ENCODE measurements at regions not wholly inside any gene's neighbourhood (a gene's known extent, or its start where the extent isn't known, plus 50 kb on each side); places are given as distances from the start of the nearest gene placed in this dataset.

DNA sequence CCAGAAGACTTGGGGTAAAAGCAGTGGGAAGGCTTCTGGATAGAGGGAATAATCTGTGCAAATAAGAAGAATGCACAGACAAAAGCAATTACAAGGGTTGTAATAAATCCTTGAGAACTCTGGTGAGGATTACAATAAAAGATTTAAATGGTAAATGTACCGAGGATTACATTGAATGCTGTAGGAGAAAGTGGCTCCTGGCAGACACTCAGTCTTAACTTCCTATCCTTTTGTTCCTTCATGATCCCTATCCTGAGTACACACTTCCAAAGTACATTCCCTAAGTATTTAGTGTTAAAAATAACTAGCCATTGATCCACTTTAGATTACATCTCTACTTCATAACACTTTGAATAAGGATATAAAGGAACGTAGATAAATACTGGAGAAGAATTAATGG, 205.4 kb downstream of the SPATA18 start:
- Mint-ChIP-seq H3K9me3 (ENCODE audit: unreplicated experiment) (peaks cover 4% of the 10 kb centered on the region), H3K4me3 (ENCODE audit: unreplicated experiment) (no peak overlapping the region), H3K36me3 (ENCODE audit: low read depth, unreplicated experiment) (no peaks in the 10 kb centered on the region), H3K4me1 (ENCODE audit: low read depth, unreplicated experiment) (no peaks in the 10 kb centered on the region), H3K27ac (ENCODE audit: unreplicated experiment) (no peak overlapping the region), H3K27me3 (ENCODE audit: low read depth, unreplicated experiment) (peaks cover 9% of the 10 kb centered on the region)
- no peaks in the 10 kb centered on the region for H3K79me2 ChIP-seq (ENCODE audit: insufficient read depth, low read length)
- H3K36me3 ChIP-seq (ENCODE audit: insufficient read depth, low read length): no peaks in the 10 kb centered on the region
- TF ChIP-seq, protein P1, sequence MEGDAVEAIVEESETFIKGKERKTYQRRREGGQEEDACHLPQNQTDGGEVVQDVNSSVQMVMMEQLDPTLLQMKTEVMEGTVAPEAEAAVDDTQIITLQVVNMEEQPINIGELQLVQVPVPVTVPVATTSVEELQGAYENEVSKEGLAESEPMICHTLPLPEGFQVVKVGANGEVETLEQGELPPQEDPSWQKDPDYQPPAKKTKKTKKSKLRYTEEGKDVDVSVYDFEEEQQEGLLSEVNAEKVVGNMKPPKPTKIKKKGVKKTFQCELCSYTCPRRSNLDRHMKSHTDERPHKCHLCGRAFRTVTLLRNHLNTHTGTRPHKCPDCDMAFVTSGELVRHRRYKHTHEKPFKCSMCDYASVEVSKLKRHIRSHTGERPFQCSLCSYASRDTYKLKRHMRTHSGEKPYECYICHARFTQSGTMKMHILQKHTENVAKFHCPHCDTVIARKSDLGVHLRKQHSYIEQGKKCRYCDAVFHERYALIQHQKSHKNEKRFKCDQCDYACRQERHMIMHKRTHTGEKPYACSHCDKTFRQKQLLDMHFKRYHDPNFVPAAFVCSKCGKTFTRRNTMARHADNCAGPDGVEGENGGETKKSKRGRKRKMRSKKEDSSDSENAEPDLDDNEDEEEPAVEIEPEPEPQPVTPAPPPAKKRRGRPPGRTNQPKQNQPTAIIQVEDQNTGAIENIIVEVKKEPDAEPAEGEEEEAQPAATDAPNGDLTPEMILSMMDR (IDR thresholded peaks at IDR 0.05; ENCODE audit: insufficient read depth, low read depth, low read length): no peak
- TF ChIP-seq EZH2 (IDR thresholded peaks at IDR 0.05; ENCODE audit: insufficient read depth, low read length): no peak
- no peak overlapping the region for H3K9ac ChIP-seq (ENCODE audit: low read length)
- no peaks in the 10 kb centered on the region for H3K27me3 ChIP-seq (ENCODE audit: insufficient read depth, low read length)
- no peaks in the 10 kb centered on the region for H3K4me1 ChIP-seq (ENCODE audit: insufficient read depth, low read length)
- H3K4me2 ChIP-seq (ENCODE audit: low read length): no peak overlapping the region
- no peak for DNase-seq (ENCODE audit: low read depth)
- H2AFZ ChIP-seq (ENCODE audit: low read depth, low read length): no peak overlapping the region
- no peaks in the 10 kb centered on the region for H4K20me1 ChIP-seq (ENCODE audit: insufficient read depth, low read length)
- H3K27ac ChIP-seq (ENCODE audit: low read depth, low read length): no peak overlapping the region
- no peak overlapping the region for H3K4me3 ChIP-seq (ENCODE audit: insufficient read depth, low read depth, low read length)
- FAIRE-seq: no peak
- peaks cover 3% of the 10 kb centered on the region for H3K9me3 ChIP-seq (ENCODE audit: insufficient read depth, low read depth, low read length)

DNA sequence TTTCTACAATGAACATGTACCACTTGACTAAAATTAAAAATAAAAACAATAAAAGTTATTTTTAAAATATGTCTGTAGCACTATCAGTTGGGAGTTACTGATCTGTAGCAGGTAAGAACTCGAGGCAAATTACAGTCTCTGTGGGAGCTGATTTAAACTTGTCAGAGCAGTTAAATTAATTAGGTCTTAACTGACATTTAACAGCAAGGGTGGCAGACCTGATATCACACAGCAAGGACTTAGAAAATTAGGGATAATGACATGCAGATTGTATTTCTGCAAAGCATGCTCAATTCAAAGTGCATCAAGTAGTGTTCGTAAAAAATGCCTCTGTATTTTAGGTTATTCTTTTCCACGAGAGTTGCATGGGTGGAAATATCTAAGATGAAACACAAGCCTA, 208.9 kb downstream of the SPATA18 start:
- no peak overlapping the region for H2AFZ ChIP-seq (ENCODE audit: low read depth, low read length)
- Mint-ChIP-seq H3K4me3 (ENCODE audit: unreplicated experiment) (no peak overlapping the region), H3K9me3 (ENCODE audit: unreplicated experiment) (no peaks in the 10 kb centered on the region), H3K36me3 (ENCODE audit: low read depth, unreplicated experiment) (no peaks in the 10 kb centered on the region), H3K27me3 (ENCODE audit: low read depth, unreplicated experiment) (peaks cover 4% of the 10 kb centered on the region), H3K27ac (ENCODE audit: unreplicated experiment) (no peak overlapping the region), H3K4me1 (ENCODE audit: low read depth, unreplicated experiment) (no peaks in the 10 kb centered on the region)
- FAIRE-seq (no peak), DNase-seq (ENCODE audit: low read depth) (no peak)
- TF ChIP-seq EZH2 (IDR thresholded peaks at IDR 0.05; ENCODE audit: insufficient read depth, low read length): no peak
- TF ChIP-seq, protein P1 (IDR thresholded peaks at IDR 0.05; ENCODE audit: insufficient read depth, low read depth, low read length): no peak
- no peak overlapping the region for H3K4me2 ChIP-seq (ENCODE audit: low read length)
- no peak overlapping the region for H3K9ac ChIP-seq (ENCODE audit: low read length)
- no peaks in the 10 kb centered on the region for H4K20me1 ChIP-seq (ENCODE audit: insufficient read depth, low read length)
- H3K4me3 ChIP-seq (ENCODE audit: insufficient read depth, low read depth, low read length): no peak overlapping the region
- H3K27me3 ChIP-seq (ENCODE audit: insufficient read depth, low read length): no peaks in the 10 kb centered on the region
- no peaks in the 10 kb centered on the region for H3K79me2 ChIP-seq (ENCODE audit: insufficient read depth, low read length)
- H3K36me3 ChIP-seq (ENCODE audit: insufficient read depth, low read length): no peaks in the 10 kb centered on the region
- H3K27ac ChIP-seq (ENCODE audit: low read depth, low read length): no peak overlapping the region
- H3K4me1 ChIP-seq (ENCODE audit: insufficient read depth, low read length): no peaks in the 10 kb centered on the region
- H3K9me3 ChIP-seq (ENCODE audit: insufficient read depth, low read depth, low read length): peaks cover 3% of the 10 kb centered on the region

DNA sequence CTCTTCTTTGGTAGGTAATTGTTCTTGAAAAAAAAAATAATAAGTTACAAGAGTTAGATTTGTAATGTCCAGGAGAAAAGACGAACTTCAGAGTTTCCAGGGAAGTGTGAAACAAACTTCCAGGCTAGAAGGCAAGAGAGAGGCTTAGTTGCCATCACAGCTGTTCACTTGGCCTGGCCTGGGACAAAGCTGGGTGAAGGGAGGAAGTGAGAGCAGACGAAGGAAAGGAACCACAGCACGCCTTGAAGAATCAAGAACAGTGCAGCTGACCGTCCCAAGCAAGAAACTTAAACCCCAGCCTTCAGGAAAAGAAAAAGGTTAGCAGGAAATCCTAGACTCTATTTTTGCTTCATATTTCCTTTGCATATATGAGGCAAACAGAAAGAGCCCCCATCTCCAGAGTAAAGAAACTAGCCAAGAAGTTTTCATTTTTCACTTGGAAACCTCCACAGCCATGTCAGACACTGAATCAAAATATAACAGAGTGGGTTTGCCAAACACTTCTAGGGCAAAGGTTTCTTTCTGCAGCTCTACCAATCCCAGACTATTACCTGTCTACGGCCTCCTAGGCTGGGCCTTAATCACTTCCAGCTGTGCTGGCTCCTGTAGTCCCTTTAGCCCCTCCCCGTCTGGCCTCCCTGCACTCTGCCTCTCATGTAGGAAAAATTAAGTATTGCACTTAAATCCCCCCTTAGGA, 209.6 kb downstream of the SPATA18 start:
- no peak overlapping the region for H3K27ac Mint-ChIP-seq (ENCODE audit: unreplicated experiment)
- FAIRE-seq: no peak
- Histone ChIP-seq H2AFZ (ENCODE audit: low read depth, low read length) (no peak overlapping the region), H3K9me3 (ENCODE audit: insufficient read depth, low read depth, low read length) (peaks cover 3% of the 10 kb centered on the region), H3K27ac (ENCODE audit: low read depth, low read length) (no peak overlapping the region), H3K4me1 (ENCODE audit: insufficient read depth, low read length) (no peaks in the 10 kb centered on the region), H3K9ac (ENCODE audit: low read length) (no peak overlapping the region), H4K20me1 (ENCODE audit: insufficient read depth, low read length) (no peaks in the 10 kb centered on the region), H3K27me3 (ENCODE audit: insufficient read depth, low read length) (no peaks in the 10 kb centered on the region), H3K36me3 (ENCODE audit: insufficient read depth, low read length) (no peaks in the 10 kb centered on the region), H3K4me2 (ENCODE audit: low read length) (no peak overlapping the region), H3K79me2 (ENCODE audit: insufficient read depth, low read length) (no peaks in the 10 kb centered on the region), H3K4me3 (ENCODE audit: insufficient read depth, low read depth, low read length) (no peak overlapping the region)
- H3K36me3 Mint-ChIP-seq (ENCODE audit: low read depth, unreplicated experiment): no peaks in the 10 kb centered on the region
- DNase-seq (ENCODE audit: low read depth): no peak
- TF ChIP-seq, protein P1 (IDR thresholded peaks at IDR 0.05; ENCODE audit: insufficient read depth, low read depth, low read length): no peak
- TF ChIP-seq EZH2 (IDR thresholded peaks at IDR 0.05; ENCODE audit: insufficient read depth, low read length): no peak
- peaks cover 5% of the 10 kb centered on the region for H3K27me3 Mint-ChIP-seq (ENCODE audit: low read depth, unreplicated experiment)
- no peak overlapping the region for H3K4me3 Mint-ChIP-seq (ENCODE audit: unreplicated experiment)
- no peaks in the 10 kb centered on the region for H3K4me1 Mint-ChIP-seq (ENCODE audit: low read depth, unreplicated experiment)
- peaks cover under 1% of the 10 kb centered on the region for H3K9me3 Mint-ChIP-seq (ENCODE audit: unreplicated experiment)
